Transverse colon (tissue), 4 donors: ENCODE measurements at regions not wholly inside any gene's neighbourhood (a gene's known extent, or its start where the extent isn't known, plus 50 kb on each side); places are given as distances from the start of the nearest gene placed in this dataset.

ENCODE experiments used
- DNase-seq: peaks from one replicate; pipeline ENCODE4 v3.0.0-alpha.2; 2019
- H3K27ac ChIP-seq, 4 donors: fragments of 200-600 bp; sonication (generic); 2 replicates each; pipeline ENCODE4 v1.5.1; 2016 to 2018; ENCODE audit warnings: inconsistent platforms in 4 of 4
- H3K27me3 ChIP-seq: fragments of 200-600 bp; sonication (generic); 2 replicates; pipeline ENCODE4 v1.5.1; 2017; ENCODE audit warnings: inconsistent platforms
- H3K36me3 ChIP-seq, 4 donors: fragments of 200-600 bp; sonication (generic); 2 replicates each; pipeline ENCODE4 v1.5.1; 2017 to 2019; ENCODE audit warnings: inconsistent platforms in 4 of 4
- H3K4me1 ChIP-seq, 4 donors: fragments of 200-600 bp; sonication (generic); 2 replicates each; pipeline ENCODE4 v1.5.1; 2017 to 2020; ENCODE audit warnings: inconsistent platforms in 4 of 4
- H3K4me3 ChIP-seq, 4 donors: fragments of 200-600 bp; sonication (generic); 1 replicate in 1 of 4; 2 replicates in 3 of 4; pipeline versions ENCODE4 v1.5.1 to v1.6.1; 2017 to 2019; ENCODE audit warnings: inconsistent platforms in 4 of 4
- H3K9me3 ChIP-seq, 2 donors: fragments of 200-600 bp; sonication (generic); 2 replicates each; pipeline ENCODE4 v1.5.1; 2017 to 2019; ENCODE audit warnings: inconsistent platforms in 2 of 2
- CTCF ChIP-seq, 5 experiments: fragments of 200-600 bp in 3 of 5; fragments of 450-650 bp in 2 of 5; sonication (generic) in 3 of 5; IDR thresholded peaks; 1 replicate in 2 of 5; 2 replicates in 3 of 5; pipeline ENCODE4 v1.5.1; 2016 to 2017; ENCODE audit warnings: antibody characterized with exemption in 5 of 5, inconsistent platforms in 3 of 5, mild to moderate bottlenecking in 2 of 5, moderate library complexity in 1 of 5
- EP300 ChIP-seq: sonication (generic); formaldehyde crosslinking; IDR thresholded peaks from one replicate; pipeline ENCODE4 v1.6.1; 2017; ENCODE audit warnings: antibody characterized with exemption, low read depth
- POLR2A ChIP-seq: fragments of 450-650 bp; IDR thresholded peaks from one replicate; pipeline ENCODE4 v1.6.1; 2016; ENCODE audit warnings: antibody characterized with exemption, mild to moderate bottlenecking, moderate library complexity
- POLR2AphosphoS5 ChIP-seq, 3 donors: sonication (generic); formaldehyde crosslinking; IDR thresholded peaks; one replicate each; pipeline ENCODE4 v1.6.1; 2016; ENCODE audit warnings: antibody characterized with exemption in 3 of 3
- WGBS, 2 donors: methylation state at CpG; one replicate each; pipeline ENCODE4 v1.1.5; 2018; ENCODE audit warnings: low coverage in 1 of 2; 5-methylcytosine and 5-hydroxymethylcytosine counted together
- in situ Hi-C, 4 donors: fragments of 200-750 bp; cut with MboI; loops; one replicate each; pipeline versions ENCODE4 v1.15.0 to v1.15.1; 2017; ENCODE audit warnings: low sequenced_read_pairs in 3 of 4, low pct_ligation_motif_present in 1 of 4, low pct_unique_long_range_greater_than_20kb in 1 of 4
- intact Hi-C: fragments of 100-400 bp; cut with DNase I; formaldehyde crosslinking; loops from one replicate; pipeline ENCODE4 v1.15.1; 2023; ENCODE audit warnings: low total_unique reads

GRCh38 chr2:41313082-41313481 is 734.7 kb upstream of the PKDCC start:
- Histone ChIP-seq H3K4me1 (no peaks in the 10 kb centered on the region), H3K36me3 (no peaks in the 10 kb centered on the region), H3K27me3 (no peaks in the 10 kb centered on the region), H3K27ac (no peak overlapping the region), H3K4me3 (no peak overlapping the region), H3K9me3 (no peaks in the 10 kb centered on the region)
- no peak for DNase-seq
- TF ChIP-seq POLR2A (no peak), POLR2AphosphoS5 (IDR thresholded peaks at IDR 0.05) (no peak), EP300 (no peak), CTCF (IDR thresholded peaks at IDR 0.05) (no peak)
- 0 to 9% methylated on average over 1 of the region's 1 CpG for WGBS, 2 donors
- intact Hi-C loops (no loop called here), in situ Hi-C loops (no loop called here)

- no peak overlapping the region for H3K27ac ChIP-seq
- intact Hi-C loops = no loop called here
- H3K27me3 ChIP-seq = no peaks in the 10 kb centered on the region
- H3K9me3 ChIP-seq = no peaks in the 10 kb centered on the region
- no peak for DNase-seq
- 17 to 49% methylated on average over 3 of the region's 3 CpGs for WGBS, 2 donors
- no peak overlapping the region for H3K4me3 ChIP-seq
- in situ Hi-C loops = no loop called here
- H3K4me1 ChIP-seq = no peaks in the 10 kb centered on the region
- no peak for TF ChIP-seq EP300
- H3K36me3 ChIP-seq = no peaks in the 10 kb centered on the region
These were observed 733.2 kb upstream of the PKDCC start for GRCh38 chr2:41314511-41315070.

GRCh38 chr2:41319437-41319836 is 728.4 kb upstream of the PKDCC start:
- H3K36me3 ChIP-seq = no peaks in the 10 kb centered on the region
- no peak for DNase-seq
- H3K4me3 ChIP-seq = no peak overlapping the region
- intact Hi-C loops (no loop called here), in situ Hi-C loops (no loop called here)
- H3K27ac ChIP-seq = no peak overlapping the region
- TF ChIP-seq EP300 (no peak), CTCF (IDR thresholded peaks at IDR 0.05) (no peak), POLR2A (no peak), POLR2AphosphoS5 (IDR thresholded peaks at IDR 0.05) (no peak)
- no peaks in the 10 kb centered on the region for H3K4me1 ChIP-seq
- WGBS, 2 donors = 85 to 91% methylated on average over 6 of the region's 6 CpGs
- no peaks in the 10 kb centered on the region for H3K27me3 ChIP-seq
- H3K9me3 ChIP-seq = no peaks in the 10 kb centered on the region

- no peak for TF ChIP-seq POLR2AphosphoS5 (IDR thresholded peaks at IDR 0.05)
- TF ChIP-seq EP300 = no peak
- no peak for TF ChIP-seq POLR2A
- TF ChIP-seq CTCF (IDR thresholded peaks at IDR 0.05) = no peak
- in situ Hi-C loops (no loop called here), intact Hi-C loops (no loop called here)
- DNase-seq = no peak
- Histone ChIP-seq H3K4me3 (no peak overlapping the region), H3K27me3 (no peaks in the 10 kb centered on the region), H3K9me3 (no peaks in the 10 kb centered on the region), H3K4me1 (no peaks in the 10 kb centered on the region), H3K27ac (no peak overlapping the region), H3K36me3 (no peaks in the 10 kb centered on the region)
- WGBS, 2 donors = 72% methylated on average over 5 of the region's 5 CpGs
These were observed 727.3 kb upstream of the PKDCC start for GRCh38 chr2:41320491-41320890.

GRCh38 chr2:41321351-41321750 is 726.5 kb upstream of the PKDCC start:
- Histone ChIP-seq H3K27me3 (no peaks in the 10 kb centered on the region), H3K27ac (no peak overlapping the region), H3K9me3 (no peaks in the 10 kb centered on the region), H3K4me3 (no peak overlapping the region), H3K4me1 (no peaks in the 10 kb centered on the region), H3K36me3 (no peaks in the 10 kb centered on the region)
- intact Hi-C loops (no loop called here), in situ Hi-C loops (no loop called here)
- no peak for DNase-seq
- no peak for TF ChIP-seq POLR2AphosphoS5 (IDR thresholded peaks at IDR 0.05)
- TF ChIP-seq POLR2A = no peak
- no peak for TF ChIP-seq EP300
- TF ChIP-seq CTCF (IDR thresholded peaks at IDR 0.05) = no peak
